ENCODE measurements at regions not wholly inside any gene's neighbourhood (a gene's known extent, or its start where the extent isn't known, plus 50 kb on each side); places are given as distances from the start of the nearest gene placed in this dataset.

- TF ChIP-seq CTCF (IDR thresholded peaks at IDR 0.05; ENCODE audit: low read depth, low read length): no peak
- TF ChIP-seq POLR2A (IDR thresholded peaks at IDR 0.05; ENCODE audit: extremely low read depth, insufficient read length): no peak
Observed at GRCh38 chr1:82287556-82287955, 486.8 kb downstream of the ADGRL2 start.

All from NB4 (cell line).